IPS DF 6.9 (cell line): ENCODE measurements at regions not wholly inside any gene's neighbourhood (a gene's known extent, or its start where the extent isn't known, plus 50 kb on each side); places are given as distances from the start of the nearest gene placed in this dataset.

ENCODE experiments used
- DNase-seq: peaks from one replicate; pipeline ENCODE4 v3.0.0-alpha.2; 2013; ENCODE audit warnings: low read depth, low spot score
- H3K27ac ChIP-seq: one replicate; pipeline ENCODE4 v1.5.1; 2013; ENCODE audit warnings: low read length, control low read depth
- H3K27me3 ChIP-seq: 2 replicates; pipeline ENCODE4 v1.6.1; 2013; ENCODE audit warnings: mild to moderate bottlenecking, low read length; ENCODE audit not compliant: control insufficient read depth, insufficient read depth
- H3K36me3 ChIP-seq: 2 replicates; pipeline ENCODE4 v1.6.1; 2013; ENCODE audit warnings: low read length; ENCODE audit not compliant: control insufficient read depth, insufficient read depth
- H3K4me1 ChIP-seq: 2 replicates; pipeline ENCODE4 v1.6.1; 2013; ENCODE audit warnings: low read length; ENCODE audit not compliant: control insufficient read depth, insufficient read depth
- H3K4me3 ChIP-seq: 2 replicates; pipeline ENCODE4 v1.5.1; 2013; ENCODE audit warnings: mild to moderate bottlenecking, low read length
- H3K9me3 ChIP-seq: 2 replicates; pipeline ENCODE4 v1.6.1; 2013; ENCODE audit warnings: low read length, inconsistent platforms; ENCODE audit not compliant: control insufficient read depth, insufficient read depth
- WGBS: extraction: QIAGEN DNeasy Blood & Tissue Kit; methylation state at CpG from one replicate; pipeline ENCODE4 v1.1.7; 2013; ENCODE audit warnings: mixed read lengths, missing lambda C conversion rate; ENCODE audit not compliant: insufficient read length, insufficient coverage; 5-methylcytosine and 5-hydroxymethylcytosine counted together

- no peaks in the 10 kb centered on the region for H3K27me3 ChIP-seq
- no CpG with 5 or more reads among the region's 10 CpGs for WGBS
- H3K27ac ChIP-seq: no peak overlapping the region
- H3K36me3 ChIP-seq: no peaks in the 10 kb centered on the region
- no peak overlapping the region for H3K4me3 ChIP-seq
- no peaks in the 10 kb centered on the region for H3K4me1 ChIP-seq
- peaks cover 28% of the 10 kb centered on the region for H3K9me3 ChIP-seq
- DNase-seq: no peak
Observed at GRCh38 chr22:47422736-47423135, 660.3 kb downstream of the TBC1D22A start.

- Histone ChIP-seq H3K4me3 (no peak overlapping the region), H3K9me3 (peaks cover 31% of the 10 kb centered on the region), H3K36me3 (no peaks in the 10 kb centered on the region), H3K4me1 (no peaks in the 10 kb centered on the region), H3K27ac (no peak overlapping the region), H3K27me3 (no peaks in the 10 kb centered on the region)
- no peak for DNase-seq
- WGBS: no CpG with 5 or more reads among the region's 9 CpGs
Observed at GRCh38 chr22:47421846-47422245, 659.4 kb downstream of the TBC1D22A start.

GRCh38 chr22:47420211-47420610, 657.8 kb downstream of the TBC1D22A start:
- Histone ChIP-seq H3K27ac (no peak overlapping the region), H3K4me3 (no peak overlapping the region), H3K9me3 (peaks cover 29% of the 10 kb centered on the region), H3K4me1 (no peaks in the 10 kb centered on the region), H3K27me3 (no peaks in the 10 kb centered on the region), H3K36me3 (no peaks in the 10 kb centered on the region)
- WGBS: no CpG with 5 or more reads among the region's 3 CpGs
- no peak for DNase-seq

GRCh38 chr22:47419239-47419638, 656.8 kb downstream of the TBC1D22A start:
- no peak overlapping the region for H3K4me3 ChIP-seq
- no peaks in the 10 kb centered on the region for H3K27me3 ChIP-seq
- peaks cover 27% of the 10 kb centered on the region for H3K9me3 ChIP-seq
- no peak overlapping the region for H3K27ac ChIP-seq
- DNase-seq: no peak
- WGBS: no CpG with 5 or more reads among the region's 4 CpGs
- H3K4me1 ChIP-seq: no peaks in the 10 kb centered on the region
- H3K36me3 ChIP-seq: no peaks in the 10 kb centered on the region

- Histone ChIP-seq H3K36me3 (no peaks in the 10 kb centered on the region), H3K4me1 (no peaks in the 10 kb centered on the region), H3K9me3 (peaks cover 19% of the 10 kb centered on the region), H3K27me3 (no peaks in the 10 kb centered on the region), H3K4me3 (no peak overlapping the region; the same call in 1 of the 2 replicates), H3K27ac (no peak overlapping the region)
- no peak for DNase-seq
- no CpG with 5 or more reads among the region's 2 CpGs for WGBS
Observed at GRCh38 chr22:47417699-47418098, 655.2 kb downstream of the TBC1D22A start.

DNA sequence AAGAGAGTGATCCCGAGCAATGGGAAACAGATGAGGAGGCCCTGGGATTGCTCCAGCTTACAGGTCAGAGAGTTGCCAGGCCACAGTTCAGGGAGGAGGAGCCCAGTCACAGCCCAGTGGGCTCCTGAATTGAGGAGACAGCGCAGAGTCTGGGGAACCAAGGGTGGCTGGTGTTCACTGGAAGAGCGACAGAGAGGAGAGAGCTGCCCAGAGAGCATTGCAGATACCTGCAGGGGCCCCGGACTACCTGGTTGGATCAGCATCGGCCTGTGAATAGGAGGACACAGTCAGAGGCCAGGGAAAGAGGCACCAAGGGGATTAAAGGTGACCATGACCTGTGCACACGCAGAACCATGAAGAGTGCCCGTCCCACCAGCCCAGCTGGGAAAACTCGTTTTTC, 648.6 kb downstream of the TBC1D22A start:
- Histone ChIP-seq H3K9me3 (peaks cover 6% of the 10 kb centered on the region), H3K36me3 (no peaks in the 10 kb centered on the region), H3K27me3 (no peaks in the 10 kb centered on the region), H3K27ac (no peak overlapping the region), H3K4me1 (no peaks in the 10 kb centered on the region), H3K4me3 (no peak overlapping the region)
- DNase-seq: no peak
- no CpG with 5 or more reads among the region's 8 CpGs for WGBS

GRCh38 chr22:47409539-47410275, 647.3 kb downstream of the TBC1D22A start:
- H3K9me3 ChIP-seq: peaks cover 8% of the 10 kb centered on the region
- no peak for DNase-seq
- no peaks in the 10 kb centered on the region for H3K27me3 ChIP-seq
- no peaks in the 10 kb centered on the region for H3K4me1 ChIP-seq
- H3K4me3 ChIP-seq: no peak overlapping the region
- no peak overlapping the region for H3K27ac ChIP-seq
- whole genome bisulfite sequencing: no CpG with 5 or more reads among the region's 12 CpGs
- no peaks in the 10 kb centered on the region for H3K36me3 ChIP-seq

DNA sequence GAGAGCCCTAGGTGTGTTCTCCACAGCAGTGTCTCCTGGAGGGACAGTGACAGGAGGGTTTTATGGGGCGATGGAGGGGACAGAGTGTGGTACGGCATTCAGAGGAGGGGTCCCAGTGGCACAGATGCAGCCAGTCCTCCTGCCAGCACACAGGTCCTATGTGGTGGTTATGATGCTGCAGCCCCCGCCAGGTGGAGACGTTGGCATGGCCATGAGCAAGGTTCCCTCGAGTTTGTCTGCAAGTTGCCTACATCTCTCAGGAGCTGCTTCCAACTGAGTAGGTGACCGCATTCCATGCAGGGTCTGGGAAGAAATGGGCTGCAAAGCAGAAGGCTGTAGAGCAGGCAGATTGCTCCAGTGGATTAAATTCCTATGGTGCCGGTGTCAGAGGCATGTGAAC, 646.0 kb downstream of the TBC1D22A start:
- no peaks in the 10 kb centered on the region for H3K27me3 ChIP-seq
- no peak for DNase-seq
- H3K4me3 ChIP-seq: no peak overlapping the region
- no peak overlapping the region for H3K27ac ChIP-seq
- WGBS: no CpG with 5 or more reads among the region's 7 CpGs
- H3K4me1 ChIP-seq: no peaks in the 10 kb centered on the region
- H3K9me3 ChIP-seq: peaks cover 17% of the 10 kb centered on the region
- no peaks in the 10 kb centered on the region for H3K36me3 ChIP-seq

DNA sequence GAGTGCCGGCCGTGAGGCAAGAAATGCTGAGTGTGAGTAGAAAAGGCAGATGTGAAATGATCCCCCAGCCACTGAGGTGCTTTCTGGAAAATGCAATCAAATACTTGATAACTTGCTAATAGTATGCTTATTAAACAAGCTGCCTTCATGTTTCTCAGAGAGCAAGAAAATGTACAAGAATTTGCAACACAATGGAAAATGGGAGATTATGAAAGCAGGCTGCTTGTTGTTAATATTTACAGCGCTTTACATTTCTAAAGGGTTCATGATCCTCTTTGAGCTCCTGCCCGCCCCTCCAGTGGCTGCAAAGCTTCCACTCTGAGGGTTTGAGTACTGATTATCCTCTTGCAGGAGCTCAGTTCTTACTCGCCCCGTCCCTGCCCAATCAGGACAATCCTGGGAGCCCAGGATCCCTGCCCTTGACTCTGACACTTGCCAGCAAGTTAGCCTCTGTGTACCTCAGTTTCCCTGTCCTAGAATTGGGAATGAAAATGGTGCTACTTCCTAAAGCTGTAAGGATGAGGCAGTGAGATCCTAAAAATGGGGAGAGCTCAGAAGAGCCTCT, 645.1 kb downstream of the TBC1D22A start:
- no peak overlapping the region for H3K4me3 ChIP-seq
- H3K27ac ChIP-seq: no peak overlapping the region
- WGBS: no CpG with 5 or more reads among the region's 6 CpGs
- no peaks in the 10 kb centered on the region for H3K36me3 ChIP-seq
- H3K9me3 ChIP-seq: peaks cover 17% of the 10 kb centered on the region
- DNase-seq: no peak
- H3K4me1 ChIP-seq: no peaks in the 10 kb centered on the region
- no peaks in the 10 kb centered on the region for H3K27me3 ChIP-seq

GRCh38 chr22:47406896-47407295, 644.4 kb downstream of the TBC1D22A start:
- no peak overlapping the region for H3K27ac ChIP-seq
- no peak overlapping the region for H3K4me3 ChIP-seq
- DNase-seq: no peak
- WGBS: no CpG with 5 or more reads among the region's 11 CpGs
- H3K36me3 ChIP-seq: no peaks in the 10 kb centered on the region
- peaks cover 17% of the 10 kb centered on the region for H3K9me3 ChIP-seq
- no peaks in the 10 kb centered on the region for H3K27me3 ChIP-seq
- H3K4me1 ChIP-seq: no peaks in the 10 kb centered on the region
